ENCODE measurements at regions not wholly inside any gene's neighbourhood (a gene's known extent, or its start where the extent isn't known, plus 50 kb on each side); places are given as distances from the start of the nearest gene placed in this dataset.

GRCh38 chr10:44240584-44241205, 144.2 kb downstream of the CXCL12 start:
- no peak for TF ChIP-seq CTCF (IDR thresholded peaks at IDR 0.05; ENCODE audit: insufficient read depth, low read length, poor library complexity, severe bottlenecking)
- no peaks in the 10 kb centered on the region for H3K27me3 ChIP-seq (ENCODE audit: control insufficient read depth, insufficient read depth, low read length)
- DNase-seq (ENCODE audit: low read depth): no peak

GRCh38 chr10:44238212-44238611, 146.7 kb downstream of the CXCL12 start:
- DNase-seq (ENCODE audit: low read depth): no peak
- H3K36me3 ChIP-seq (ENCODE audit: control insufficient read depth, insufficient read depth, low read length): no peaks in the 10 kb centered on the region
- TF ChIP-seq CTCF (IDR thresholded peaks at IDR 0.05; ENCODE audit: insufficient read depth, low read length, poor library complexity, severe bottlenecking): no peak
- H3K27me3 ChIP-seq (ENCODE audit: control insufficient read depth, insufficient read depth, low read length): no peaks in the 10 kb centered on the region
- no peak overlapping the region for H3K4me3 ChIP-seq (ENCODE audit: low read depth, low read length)

More at GRCh38 chr10:44240584-44241205, 144.2 kb downstream of the CXCL12 start:
- Histone ChIP-seq H3K4me3 (ENCODE audit: low read depth, low read length) (no peak overlapping the region), H3K36me3 (ENCODE audit: control insufficient read depth, insufficient read depth, low read length) (no peaks in the 10 kb centered on the region)

- no peaks in the 10 kb centered on the region for H3K27me3 ChIP-seq (ENCODE audit: control insufficient read depth, insufficient read depth, low read length)
- H3K36me3 ChIP-seq (ENCODE audit: control insufficient read depth, insufficient read depth, low read length): no peaks in the 10 kb centered on the region
- H3K4me3 ChIP-seq (ENCODE audit: low read depth, low read length): no peak overlapping the region
- TF ChIP-seq CTCF (IDR thresholded peaks at IDR 0.05; ENCODE audit: insufficient read depth, low read length, poor library complexity, severe bottlenecking): no peak
- DNase-seq (ENCODE audit: low read depth): no peak
Measured at GRCh38 chr10:44237364-44238049, 147.4 kb downstream of the CXCL12 start.

- Histone ChIP-seq H3K27me3 (ENCODE audit: control insufficient read depth, insufficient read depth, low read length) (no peaks in the 10 kb centered on the region), H3K36me3 (ENCODE audit: control insufficient read depth, insufficient read depth, low read length) (no peaks in the 10 kb centered on the region), H3K4me3 (ENCODE audit: low read depth, low read length) (no peak overlapping the region)
- DNase-seq (ENCODE audit: low read depth): no peak
- TF ChIP-seq CTCF (IDR thresholded peaks at IDR 0.05; ENCODE audit: insufficient read depth, low read length, poor library complexity, severe bottlenecking): no peak
Measured at GRCh38 chr10:44235363-44235762, 149.5 kb downstream of the CXCL12 start.

- Histone ChIP-seq H3K27me3 (ENCODE audit: control insufficient read depth, insufficient read depth, low read length) (no peaks in the 10 kb centered on the region), H3K36me3 (ENCODE audit: control insufficient read depth, insufficient read depth, low read length) (no peaks in the 10 kb centered on the region), H3K4me3 (ENCODE audit: low read depth, low read length) (no peak overlapping the region)
- no peak for DNase-seq (ENCODE audit: low read depth)
- no peak for TF ChIP-seq CTCF (IDR thresholded peaks at IDR 0.05; ENCODE audit: insufficient read depth, low read length, poor library complexity, severe bottlenecking)
Measured at GRCh38 chr10:44234483-44234875, 150.4 kb downstream of the CXCL12 start.

All from kidney epithelial cell (primary cell).